H9 (cell line): ENCODE measurements at regions not wholly inside any gene's neighbourhood (a gene's known extent, or its start where the extent isn't known, plus 50 kb on each side); places are given as distances from the start of the nearest gene placed in this dataset.

Source experiments
- DNase-seq: peaks from one replicate; pipeline ENCODE4 v3.0.0-alpha.2; 2017
- H2AFZ ChIP-seq: one replicate; pipeline ENCODE4 v1.6.1; 2013; ENCODE audit warnings: mild to moderate bottlenecking, low read length, control low read depth, moderate library complexity
- H2AK5ac ChIP-seq: 2 replicates; pipeline ENCODE4 v1.6.1; 2013; ENCODE audit warnings: low read length, control low read depth, mixed read lengths; ENCODE audit not compliant: insufficient read length
- H2BK120ac ChIP-seq: one replicate; pipeline ENCODE4 v1.6.1; 2013; ENCODE audit warnings: low read depth, mild to moderate bottlenecking, low read length, control low read depth, inconsistent platforms; ENCODE audit not compliant: poor library complexity, severe bottlenecking
- H2BK12ac ChIP-seq: 2 replicates; pipeline ENCODE4 v1.6.1; 2013; ENCODE audit warnings: low read length, control low read depth, mixed read lengths, low read depth; ENCODE audit not compliant: insufficient read length
- H2BK15ac ChIP-seq: 2 replicates; pipeline ENCODE4 v1.6.1; 2013; ENCODE audit warnings: low read depth, low read length, control low read depth
- H2BK20ac ChIP-seq: one replicate; pipeline ENCODE4 v1.6.1; 2013; ENCODE audit warnings: low read depth, mild to moderate bottlenecking, low read length, control low read depth, inconsistent platforms; ENCODE audit not compliant: poor library complexity, severe bottlenecking
- H2BK5ac ChIP-seq: 2 replicates; pipeline ENCODE4 v1.6.1; 2013; ENCODE audit warnings: low read length, control low read depth, mixed read lengths; ENCODE audit not compliant: insufficient read length
- H3K14ac ChIP-seq: 2 replicates; pipeline ENCODE4 v1.6.1; 2013; ENCODE audit warnings: low read length, control low read depth; ENCODE audit not compliant: insufficient read depth
- H3K18ac ChIP-seq: 2 replicates; pipeline ENCODE4 v1.6.1; 2013; ENCODE audit warnings: low read depth, mild to moderate bottlenecking, mixed read lengths, low read length, control low read depth; ENCODE audit not compliant: insufficient read length
- H3K23ac ChIP-seq: 2 replicates; pipeline ENCODE4 v1.6.1; 2013; ENCODE audit warnings: low read length, control low read depth, mixed read lengths, low read depth; ENCODE audit not compliant: insufficient read length
- H3K23me2 ChIP-seq: 2 replicates; pipeline ENCODE4 v1.6.1; 2013; ENCODE audit warnings: low read depth, mild to moderate bottlenecking, mixed read lengths, low read length, control low read depth; ENCODE audit not compliant: insufficient read length, poor library complexity, severe bottlenecking
- H3K27ac ChIP-seq: 2 replicates; pipeline ENCODE4 v1.5.1; 2013; ENCODE audit warnings: low read length, control low read depth, mixed read lengths, low read depth; ENCODE audit not compliant: insufficient read length
- H3K27me3 ChIP-seq: 2 replicates; pipeline ENCODE4 v1.6.1; 2013; ENCODE audit warnings: low read length, control low read depth, inconsistent platforms; ENCODE audit not compliant: insufficient read depth
- H3K4ac ChIP-seq: 2 replicates; pipeline ENCODE4 v1.6.1; 2013; ENCODE audit warnings: low read depth, mild to moderate bottlenecking, control low read depth, inconsistent platforms, low read length, moderate library complexity
- H3K4me1 ChIP-seq: 2 replicates; pipeline ENCODE4 v1.6.1; 2013; ENCODE audit warnings: low read length, control low read depth, inconsistent platforms; ENCODE audit not compliant: insufficient read depth
- H3K4me2 ChIP-seq: 2 replicates; pipeline ENCODE4 v1.6.1; 2013; ENCODE audit warnings: low read length, control low read depth, mixed read lengths; ENCODE audit not compliant: insufficient read length, insufficient read depth
- H3K56ac ChIP-seq: 2 replicates; pipeline ENCODE4 v1.6.1; 2013; ENCODE audit warnings: low read depth, mild to moderate bottlenecking, mixed read lengths, low read length, control low read depth; ENCODE audit not compliant: insufficient read length
- H3K79me1 ChIP-seq: 2 replicates; pipeline ENCODE4 v1.6.1; 2013; ENCODE audit warnings: low read depth, mild to moderate bottlenecking, moderate library complexity, low read length, control low read depth, inconsistent platforms; ENCODE audit not compliant: insufficient read depth, poor library complexity, severe bottlenecking
- H3K79me2 ChIP-seq: 2 replicates; pipeline ENCODE4 v1.6.1; 2013; ENCODE audit warnings: low read length, control low read depth, inconsistent platforms; ENCODE audit not compliant: insufficient read depth
- H3K9ac ChIP-seq: 2 replicates; pipeline ENCODE4 v1.6.1; 2013; ENCODE audit warnings: low read length, control low read depth, mixed read lengths; ENCODE audit not compliant: insufficient read length; ENCODE audit errors: extremely low read depth
- H3K9me3 ChIP-seq: one replicate; pipeline ENCODE4 v1.6.1; 2013; ENCODE audit warnings: low read depth, low read length, inconsistent platforms; ENCODE audit not compliant: control insufficient read depth
- H3T11ph ChIP-seq: one replicate; pipeline ENCODE4 v1.6.1; 2013; ENCODE audit warnings: mild to moderate bottlenecking, low read length, control low read depth, inconsistent platforms
- H4K20me1 ChIP-seq: one replicate; pipeline ENCODE4 v1.6.1; 2013; ENCODE audit not compliant: control insufficient read depth, insufficient read length, insufficient read depth
- H4K5ac ChIP-seq: 2 replicates; pipeline ENCODE4 v1.6.1; 2013; ENCODE audit warnings: low read depth, mild to moderate bottlenecking, mixed read lengths, low read length, control low read depth; ENCODE audit not compliant: insufficient read length
- H4K8ac ChIP-seq: replicated peaks from 2 replicates; pipeline ENCODE4 v1.6.1; 2013; ENCODE audit warnings: low read length, control low read depth, mixed read lengths, low read depth; ENCODE audit not compliant: insufficient read length
- H4K91ac ChIP-seq: 2 replicates; pipeline ENCODE4 v1.6.1; 2013; ENCODE audit warnings: low read depth, mild to moderate bottlenecking, moderate library complexity, mixed read lengths, low read length, control low read depth; ENCODE audit not compliant: insufficient read length
- H3K27ac Mint-ChIP-seq, 3 experiments: 2 replicates in 2 of 3; 3 replicates in 1 of 3; pipeline ENCODE4 v1.8.0; 2020 to 2021; ENCODE audit warnings: mixed read lengths in 3 of 3, mild to moderate bottlenecking in 1 of 3, moderate library complexity in 1 of 3
- H3K27me3 Mint-ChIP-seq: 2 replicates; pipeline ENCODE4 v1.8.0; 2021; ENCODE audit warnings: low read depth, mild to moderate bottlenecking, moderate library complexity, mixed read lengths
- H3K36me3 Mint-ChIP-seq, 3 experiments: 2 replicates in 2 of 3; 3 replicates in 1 of 3; pipeline ENCODE4 v1.8.0; 2020 to 2021; ENCODE audit warnings: low read depth in 3 of 3, mixed read lengths in 3 of 3; ENCODE audit not compliant: insufficient read depth in 1 of 3
- H3K4me1 Mint-ChIP-seq, 2 experiments: 2 replicates each; pipeline ENCODE4 v1.8.0; 2020; ENCODE audit warnings: mixed read lengths in 2 of 2
- H3K4me3 Mint-ChIP-seq, 2 experiments: 2 replicates in 1 of 2; 3 replicates in 1 of 2; pipeline ENCODE4 v1.8.0; 2020 to 2021; ENCODE audit warnings: mild to moderate bottlenecking in 2 of 2, mixed read lengths in 2 of 2, moderate library complexity in 1 of 2
- H3K9me3 Mint-ChIP-seq, 2 experiments: 2 replicates in 1 of 2; 3 replicates in 1 of 2; pipeline ENCODE4 v1.8.0; 2020; ENCODE audit warnings: mild to moderate bottlenecking in 2 of 2, mixed read lengths in 2 of 2, moderate library complexity in 1 of 2
- CTCF ChIP-seq: fragments of 200-600 bp; sonication (generic); conservative IDR thresholded peaks from 3 replicates; pipeline ENCODE4 v1.8.0; 2021; ENCODE audit warnings: antibody characterized with exemption, mild to moderate bottlenecking
- WGBS: extraction: QIAGEN DNeasy Blood & Tissue Kit; methylation state at CpG from one replicate; pipeline ENCODE4 v1.1.7; 2013; ENCODE audit warnings: missing lambda C conversion rate, low lambda C conversion rate, mixed read lengths; ENCODE audit not compliant: insufficient read length; ENCODE audit errors: extremely low coverage; 5-methylcytosine and 5-hydroxymethylcytosine counted together

GRCh38 chr7:21028186-21028585 lies 241.5 kb upstream of the SP8 start:
- Histone ChIP-seq H3K27ac (no peak overlapping the region), H2AFZ (no peak overlapping the region)

More at GRCh38 chr7:21028186-21028585, 241.5 kb upstream of the SP8 start:
- H2BK20ac ChIP-seq: no peak overlapping the region
- H2AK5ac ChIP-seq: no peak overlapping the region
- H4K8ac ChIP-seq: no peak overlapping the region
- Mint-ChIP-seq H3K36me3 (peaks cover 0 to 4% (median 0%) of the 10 kb centered on the region in 3 experiments; a peak in 1 of 7 replicates), H3K27me3 (no peaks in the 10 kb centered on the region), H3K27ac (peak overlapping the region in 2 of 3 experiments; percentile 66 to 90; a peak in 4 of 7 replicates), H3K4me3 (peak overlapping the region in 1 of 2 experiments; percentile 67; a peak in 3 of 5 replicates), H3K9me3 (no peaks in the 10 kb centered on the region; a peak in 1 of 5 replicates), H3K4me1 (peaks cover 68 to 81% of the 10 kb centered on the region in 2 experiments)
- no peak overlapping the region for H3K56ac ChIP-seq
- H2BK5ac ChIP-seq: no peak overlapping the region
- TF ChIP-seq CTCF: no peak
- no peak overlapping the region for H3K23ac ChIP-seq
- H3K4me2 ChIP-seq: no peak overlapping the region
- no peaks in the 10 kb centered on the region for H3K79me1 ChIP-seq
- no peaks in the 10 kb centered on the region for H3K79me2 ChIP-seq
- no peaks in the 10 kb centered on the region for H3K23me2 ChIP-seq
- no peak overlapping the region for H3K4ac ChIP-seq
- H3K9me3 ChIP-seq: no peaks in the 10 kb centered on the region
- H2BK12ac ChIP-seq: no peak overlapping the region
- peak; percentile 38 for DNase-seq
- no peaks in the 10 kb centered on the region for H4K20me1 ChIP-seq
- H3K9ac ChIP-seq: no peak overlapping the region
- H4K5ac ChIP-seq: no peak overlapping the region
- no peak overlapping the region for H3K18ac ChIP-seq
- H3T11ph ChIP-seq: no peak overlapping the region
- no peak overlapping the region for H2BK15ac ChIP-seq
- no peak overlapping the region for H3K14ac ChIP-seq
- WGBS: no CpG with 5 or more reads among the region's 13 CpGs
- H3K4me1 ChIP-seq: peaks cover 7% of the 10 kb centered on the region; the same call in 1 of the 2 replicates
- no peaks in the 10 kb centered on the region for H3K27me3 ChIP-seq
- no peak overlapping the region for H4K91ac ChIP-seq
- no peak overlapping the region for H2BK120ac ChIP-seq
